GM23338 (cell line): ENCODE measurements at regions not wholly inside any gene's neighbourhood (a gene's known extent, or its start where the extent isn't known, plus 50 kb on each side); places are given as distances from the start of the nearest gene placed in this dataset.

ENCODE experiments used
- ATAC-seq: fragments of 200-7000 bp; cut with Tn5 transposase; 3 replicates; pipeline ENCODE4 v1.9.1; 2020
- DNase-seq: peaks from one replicate; pipeline ENCODE4 v3.0.0-alpha.2; 2015; ENCODE audit warnings: low spot score
- H2AFZ ChIP-seq: fragments of 200-600 bp; sonication (generic); 2 replicates; pipeline ENCODE4 v1.8.0; 2016; ENCODE audit warnings: antibody characterized with exemption, mild to moderate bottlenecking, moderate library complexity
- H3F3A ChIP-seq: fragments of 200-600 bp; sonication (generic); replicated peaks from 2 replicates; pipeline ENCODE4 v1.8.0; 2017; ENCODE audit warnings: antibody characterized with exemption, mixed run types, low read depth
- H3K27ac ChIP-seq: fragments of 200-600 bp; sonication (generic); 2 replicates; pipeline ENCODE4 v1.6.1; 2016; ENCODE audit warnings: low read depth
- H3K27me3 ChIP-seq: fragments of 200-600 bp; sonication (generic); 2 replicates; pipeline ENCODE4 v1.8.0; 2016; ENCODE audit warnings: mild to moderate bottlenecking, mixed run types, moderate library complexity; ENCODE audit not compliant: insufficient read depth
- H3K36me3 ChIP-seq: fragments of 200-600 bp; sonication (generic); 2 replicates; pipeline ENCODE4 v1.8.0; 2016; ENCODE audit warnings: mild to moderate bottlenecking; ENCODE audit not compliant: insufficient read depth
- H3K4me1 ChIP-seq: fragments of 200-600 bp; sonication (generic); 2 replicates; pipeline ENCODE4 v1.8.0; 2016; ENCODE audit warnings: mild to moderate bottlenecking, moderate library complexity; ENCODE audit not compliant: insufficient read depth
- H3K4me2 ChIP-seq: fragments of 200-600 bp; sonication (generic); 2 replicates; pipeline ENCODE4 v1.7.1; 2017; ENCODE audit warnings: mixed run types
- H3K4me3 ChIP-seq: fragments of 200-600 bp; sonication (generic); 2 replicates; pipeline ENCODE4 v1.6.1; 2016; ENCODE audit warnings: mixed run types
- H3K79me2 ChIP-seq: fragments of 200-600 bp; sonication (generic); replicated peaks from 2 replicates; pipeline ENCODE4 v1.8.0; 2017; ENCODE audit warnings: mild to moderate bottlenecking; ENCODE audit not compliant: insufficient read depth
- H3K9me2 ChIP-seq: fragments of 200-600 bp; sonication (generic); 2 replicates; pipeline ENCODE4 v1.8.0; 2017; ENCODE audit not compliant: insufficient read depth
- H4K20me1 ChIP-seq: fragments of 200-600 bp; sonication (generic); replicated peaks from 2 replicates; pipeline ENCODE4 v1.8.0; 2017; ENCODE audit warnings: mild to moderate bottlenecking; ENCODE audit not compliant: insufficient read depth
- H3K27ac Mint-ChIP-seq: 2 replicates; pipeline ENCODE4 v1.8.0; 2020; ENCODE audit warnings: inconsistent platforms, mild to moderate bottlenecking, moderate library complexity, mixed read lengths
- H3K27me3 Mint-ChIP-seq: 3 replicates; pipeline ENCODE4 v1.8.0; 2022; ENCODE audit warnings: low read depth, mild to moderate bottlenecking, moderate library complexity, mixed read lengths, inconsistent platforms; ENCODE audit not compliant: insufficient read depth, poor library complexity
- H3K36me3 Mint-ChIP-seq: 3 replicates; pipeline ENCODE4 v1.8.0; 2021; ENCODE audit warnings: low read depth, mild to moderate bottlenecking, inconsistent platforms, moderate library complexity, mixed read lengths
- H3K4me1 Mint-ChIP-seq: 3 replicates; pipeline ENCODE4 v1.8.0; 2020; ENCODE audit warnings: mild to moderate bottlenecking, inconsistent platforms, mixed read lengths
- H3K4me3 Mint-ChIP-seq: 3 replicates; pipeline ENCODE4 v1.8.0; 2021; ENCODE audit warnings: moderate library complexity, mild to moderate bottlenecking, inconsistent platforms, mixed read lengths
- H3K9me3 Mint-ChIP-seq: 3 replicates; pipeline ENCODE4 v1.8.0; 2020; ENCODE audit warnings: moderate library complexity, mild to moderate bottlenecking, inconsistent platforms, mixed read lengths
- ETS1 ChIP-seq: IDR thresholded peaks from 2 replicates; pipeline ENCODE4 v1.6.1; 2016; ENCODE audit warnings: antibody characterized with exemption
- EZH2 ChIP-seq: fragments of 200-600 bp; sonication (generic); IDR thresholded peaks from one replicate; pipeline ENCODE4 v1.8.0; 2017; ENCODE audit warnings: antibody characterized with exemption, mild to moderate bottlenecking, low read depth; ENCODE audit not compliant: unreplicated experiment
- EZH2phosphoT487 ChIP-seq: fragments of 200-600 bp; sonication (generic); IDR thresholded peaks from one replicate; pipeline ENCODE4 v1.8.1; 2018; ENCODE audit warnings: antibody characterized with exemption; ENCODE audit not compliant: unreplicated experiment
- JUNB ChIP-seq: IDR thresholded peaks from one replicate; pipeline ENCODE4 v1.6.1; 2016; ENCODE audit warnings: antibody characterized with exemption; ENCODE audit not compliant: unreplicated experiment
- NANOG ChIP-seq: IDR thresholded peaks from 2 replicates; pipeline ENCODE4 v1.6.1; 2016; ENCODE audit warnings: antibody characterized with exemption, borderline replicate concordance
- POLR2AphosphoS5 ChIP-seq: IDR thresholded peaks from 2 replicates; pipeline ENCODE4 v1.6.1; 2016; ENCODE audit warnings: antibody characterized with exemption, low read depth
- STAT1 ChIP-seq: IDR thresholded peaks from one replicate; pipeline ENCODE4 v1.6.1; 2016; ENCODE audit warnings: antibody characterized with exemption; ENCODE audit not compliant: unreplicated experiment
- ZNF331 ChIP-seq: fragments of 250-450 bp; sonication (Bioruptor Pico); IDR thresholded peaks from 2 replicates; pipeline ENCODE4 v1.5.0; 2020; ENCODE audit warnings: low read depth, mild to moderate bottlenecking, moderate library complexity
- ZNF462 ChIP-seq: fragments of 250-450 bp; sonication (Bioruptor Pico); IDR thresholded peaks from 2 replicates; pipeline ENCODE4 v1.5.0; 2020; ENCODE audit warnings: mild to moderate bottlenecking, moderate library complexity
- TF ChIP-seq, protein P1 (sequence below): IDR thresholded peaks from one replicate; pipeline ENCODE4 v1.6.1; 2018; ENCODE audit warnings: antibody characterized with exemption; ENCODE audit not compliant: unreplicated experiment

DNA sequence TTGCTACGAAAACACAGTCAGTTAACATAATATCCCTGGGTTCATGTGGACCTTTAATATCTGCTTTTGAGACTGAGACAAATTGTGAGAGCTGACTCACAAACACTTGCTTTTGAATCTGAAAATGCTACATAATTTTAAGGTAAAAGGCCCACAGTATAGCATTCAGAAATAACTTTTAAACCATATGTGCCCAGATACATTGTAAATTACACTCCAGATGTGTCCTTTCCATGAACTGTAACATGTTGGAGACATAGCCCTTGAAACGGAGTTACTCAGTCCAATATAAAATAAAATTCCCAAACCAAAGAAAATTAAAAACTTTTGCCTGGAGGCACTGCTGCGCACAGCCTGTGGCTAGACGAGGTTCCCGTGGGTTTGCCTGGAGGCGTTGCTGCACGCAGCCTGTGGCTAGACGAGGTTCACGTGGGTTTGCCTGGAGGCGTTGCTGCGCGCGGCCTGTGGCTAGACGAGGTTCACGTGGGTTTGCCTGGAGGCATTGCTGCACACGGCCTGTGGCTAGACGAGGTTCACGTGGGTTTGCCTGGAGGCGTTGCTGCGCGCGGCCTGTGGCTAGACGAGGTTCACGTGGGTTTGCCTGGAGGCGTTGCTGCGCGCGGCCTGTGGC lies 131.9 kb upstream of the ALKAL2 start:
- DNase-seq: no peak
- no peaks in the 10 kb centered on the region for H3F3A ChIP-seq
- no peak overlapping the region for H3K4me3 ChIP-seq
- H3K27me3 ChIP-seq: no peaks in the 10 kb centered on the region
- H3K9me2 ChIP-seq: 0 out of 2 replicates have a peak, but pooled peaks cover 3% of the 10 kb centered on the region
- H3K36me3 ChIP-seq: no peaks in the 10 kb centered on the region
- Mint-ChIP-seq H3K36me3 (no peaks in the 10 kb centered on the region), H3K4me3 (no peak overlapping the region), H3K27ac (no peak overlapping the region), H3K4me1 (0 out of 3 replicates have a peak, but pooled peaks cover 1% of the 10 kb centered on the region), H3K9me3 (no peaks in the 10 kb centered on the region), H3K27me3 (peaks cover 5% of the 10 kb centered on the region)
- no peak overlapping the region for H3K27ac ChIP-seq
- ATAC-seq: no peak
- H3K4me1 ChIP-seq: no peaks in the 10 kb centered on the region
- H2AFZ ChIP-seq: no peak overlapping the region
- no peak overlapping the region for H3K4me2 ChIP-seq
- H3K79me2 ChIP-seq: no peaks in the 10 kb centered on the region
- H4K20me1 ChIP-seq: no peaks in the 10 kb centered on the region
- TF ChIP-seq, protein P1, sequence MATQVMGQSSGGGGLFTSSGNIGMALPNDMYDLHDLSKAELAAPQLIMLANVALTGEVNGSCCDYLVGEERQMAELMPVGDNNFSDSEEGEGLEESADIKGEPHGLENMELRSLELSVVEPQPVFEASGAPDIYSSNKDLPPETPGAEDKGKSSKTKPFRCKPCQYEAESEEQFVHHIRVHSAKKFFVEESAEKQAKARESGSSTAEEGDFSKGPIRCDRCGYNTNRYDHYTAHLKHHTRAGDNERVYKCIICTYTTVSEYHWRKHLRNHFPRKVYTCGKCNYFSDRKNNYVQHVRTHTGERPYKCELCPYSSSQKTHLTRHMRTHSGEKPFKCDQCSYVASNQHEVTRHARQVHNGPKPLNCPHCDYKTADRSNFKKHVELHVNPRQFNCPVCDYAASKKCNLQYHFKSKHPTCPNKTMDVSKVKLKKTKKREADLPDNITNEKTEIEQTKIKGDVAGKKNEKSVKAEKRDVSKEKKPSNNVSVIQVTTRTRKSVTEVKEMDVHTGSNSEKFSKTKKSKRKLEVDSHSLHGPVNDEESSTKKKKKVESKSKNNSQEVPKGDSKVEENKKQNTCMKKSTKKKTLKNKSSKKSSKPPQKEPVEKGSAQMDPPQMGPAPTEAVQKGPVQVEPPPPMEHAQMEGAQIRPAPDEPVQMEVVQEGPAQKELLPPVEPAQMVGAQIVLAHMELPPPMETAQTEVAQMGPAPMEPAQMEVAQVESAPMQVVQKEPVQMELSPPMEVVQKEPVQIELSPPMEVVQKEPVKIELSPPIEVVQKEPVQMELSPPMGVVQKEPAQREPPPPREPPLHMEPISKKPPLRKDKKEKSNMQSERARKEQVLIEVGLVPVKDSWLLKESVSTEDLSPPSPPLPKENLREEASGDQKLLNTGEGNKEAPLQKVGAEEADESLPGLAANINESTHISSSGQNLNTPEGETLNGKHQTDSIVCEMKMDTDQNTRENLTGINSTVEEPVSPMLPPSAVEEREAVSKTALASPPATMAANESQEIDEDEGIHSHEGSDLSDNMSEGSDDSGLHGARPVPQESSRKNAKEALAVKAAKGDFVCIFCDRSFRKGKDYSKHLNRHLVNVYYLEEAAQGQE: no peak
- TF ChIP-seq ETS1 (no peak), JUNB (no peak), NANOG (no peak), EZH2phosphoT487 (no peak), ZNF331 (CRISPR knock-in tag) (no peak), STAT1 (no peak), EZH2 (no peak)

- Histone ChIP-seq H3K9me2 (0 out of 2 replicates have a peak, but pooled peaks cover 3% of the 10 kb centered on the region), H3K27ac (no peak overlapping the region), H3K27me3 (no peaks in the 10 kb centered on the region), H2AFZ (no peak overlapping the region), H3K79me2 (no peaks in the 10 kb centered on the region), H3K4me3 (no peak overlapping the region), H3K4me1 (no peaks in the 10 kb centered on the region), H3F3A (no peaks in the 10 kb centered on the region), H4K20me1 (no peaks in the 10 kb centered on the region), H3K36me3 (no peaks in the 10 kb centered on the region), H3K4me2 (no peak overlapping the region)
- Mint-ChIP-seq H3K27ac (no peak overlapping the region), H3K27me3 (peaks cover 3% of the 10 kb centered on the region), H3K4me1 (no peaks in the 10 kb centered on the region), H3K36me3 (no peaks in the 10 kb centered on the region), H3K9me3 (no peaks in the 10 kb centered on the region), H3K4me3 (no peak overlapping the region)
- no peak for ATAC-seq
- no peak for DNase-seq
- TF ChIP-seq POLR2AphosphoS5 (no peak), ETS1 (no peak), EZH2phosphoT487 (no peak), ZNF462 (CRISPR knock-in tag) (no peak)
Measured at GRCh38 chr2:417662-418061, 129.8 kb upstream of the ALKAL2 start.
